ENCODE measurements at regions not wholly inside any gene's neighbourhood (a gene's known extent, or its start where the extent isn't known, plus 50 kb on each side); places are given as distances from the start of the nearest gene placed in this dataset.

DNA sequence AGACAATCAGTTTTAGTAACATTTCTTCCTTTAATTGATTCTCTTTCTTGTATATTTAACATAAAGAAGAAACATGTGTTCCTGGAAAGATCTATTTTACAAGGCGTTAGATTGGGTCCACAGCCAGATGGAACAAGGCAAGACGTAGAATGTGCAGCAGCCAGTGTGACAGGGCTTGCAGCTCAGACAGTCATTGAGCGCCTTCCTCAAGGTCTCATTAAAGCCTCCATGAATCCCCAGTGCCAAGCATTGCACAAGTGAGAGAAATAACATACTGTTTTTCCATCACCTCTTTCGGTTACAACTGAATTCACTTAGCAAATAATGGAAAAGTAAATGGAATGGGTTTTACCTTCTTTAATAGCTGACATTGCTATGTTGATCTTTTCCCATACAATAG lies 292.5 kb downstream of the USP46 start:
- H3K27ac ChIP-seq (ENCODE audit: low read depth, low read length, poor library complexity, severe bottlenecking): no peak overlapping the region
- CTCF ChIA-PET (ENCODE audit: unreplicated experiment): no interaction called here
- no peak for DNase-seq (ENCODE audit: low spot score)
- no peaks in the 10 kb centered on the region for H3K9me3 ChIP-seq (ENCODE audit: low read length)
- H3K4me3 ChIP-seq (ENCODE audit: low read depth, low read length, poor library complexity, severe bottlenecking): no peak overlapping the region
- no peak overlapping the region for H3K4me2 ChIP-seq (ENCODE audit: low read length)
- no peaks in the 10 kb centered on the region; the same call in 1 of the 2 replicates for H3K9me2 ChIP-seq (ENCODE audit: insufficient read depth, low read length)
- BruUV-seq (replicated peaks): no TSS peak
- H2AFZ ChIP-seq (ENCODE audit: low read length): no peak overlapping the region
- TF ChIP-seq EZH2phosphoT487 (IDR thresholded peaks at IDR 0.05; ENCODE audit: borderline replicate concordance, low read depth, low read length): no peak
- H4K20me1 ChIP-seq (ENCODE audit: insufficient read depth, low read length): no peaks in the 10 kb centered on the region
- POLR2A ChIA-PET: no interaction called here
- H3K4me1 ChIP-seq (ENCODE audit: insufficient read depth, low read length, poor library complexity, severe bottlenecking): no peaks in the 10 kb centered on the region
- intact Hi-C loops (cut with micrococcal nuclease; ENCODE audit: unreplicated experiment): no loop called here
- H3K36me3 ChIP-seq (ENCODE audit: insufficient read depth, low read length): no peaks in the 10 kb centered on the region
- H3K79me2 ChIP-seq (ENCODE audit: insufficient read depth, low read depth, low read length): no peaks in the 10 kb centered on the region

DNA sequence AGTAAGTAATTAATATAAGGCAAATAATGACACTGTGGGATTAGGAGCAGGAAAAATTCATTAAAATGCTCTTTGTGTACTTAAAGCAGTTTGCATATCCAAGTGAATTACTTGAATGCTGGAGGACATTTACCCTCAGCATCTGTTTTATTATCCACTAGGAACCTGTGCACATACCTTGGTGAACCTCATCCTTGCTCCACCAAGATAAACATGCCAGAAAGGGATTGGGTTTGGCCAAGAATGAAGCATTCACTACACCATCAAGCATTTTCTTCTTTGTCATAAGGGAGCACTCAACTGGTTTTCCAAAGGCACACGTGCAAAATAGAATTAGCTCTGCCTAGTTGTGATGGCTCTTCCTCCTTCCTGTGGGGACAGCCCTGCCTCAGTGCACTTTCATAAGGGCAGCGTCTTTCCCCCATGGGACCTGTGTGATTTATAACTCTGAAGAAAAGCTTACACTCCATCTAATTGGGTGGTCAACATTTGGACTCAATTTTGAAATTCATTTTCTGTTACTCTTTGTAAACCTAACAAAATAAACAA lies 291.7 kb downstream of the USP46 start:
- Histone ChIP-seq H3K79me2 (ENCODE audit: insufficient read depth, low read depth, low read length) (no peaks in the 10 kb centered on the region), H3K27ac (ENCODE audit: low read depth, low read length, poor library complexity, severe bottlenecking) (no peak overlapping the region), H3K9me2 (ENCODE audit: insufficient read depth, low read length) (no peaks in the 10 kb centered on the region; the same call in 1 of the 2 replicates), H2AFZ (ENCODE audit: low read length) (no peak overlapping the region), H3K36me3 (ENCODE audit: insufficient read depth, low read length) (no peaks in the 10 kb centered on the region), H4K20me1 (ENCODE audit: insufficient read depth, low read length) (no peaks in the 10 kb centered on the region), H3K4me3 (ENCODE audit: low read depth, low read length, poor library complexity, severe bottlenecking) (no peak overlapping the region), H3K4me1 (ENCODE audit: insufficient read depth, low read length, poor library complexity, severe bottlenecking) (no peaks in the 10 kb centered on the region), H3K9me3 (ENCODE audit: low read length) (no peaks in the 10 kb centered on the region), H3K4me2 (ENCODE audit: low read length) (no peak overlapping the region)
- ChIA-PET POLR2A (no interaction called here), CTCF (ENCODE audit: unreplicated experiment) (no interaction called here)
- no TSS peak for BruUV-seq (replicated peaks)
- no peak for DNase-seq (ENCODE audit: low spot score)
- intact Hi-C loops (cut with micrococcal nuclease; ENCODE audit: unreplicated experiment): no loop called here
- TF ChIP-seq, protein P1, sequence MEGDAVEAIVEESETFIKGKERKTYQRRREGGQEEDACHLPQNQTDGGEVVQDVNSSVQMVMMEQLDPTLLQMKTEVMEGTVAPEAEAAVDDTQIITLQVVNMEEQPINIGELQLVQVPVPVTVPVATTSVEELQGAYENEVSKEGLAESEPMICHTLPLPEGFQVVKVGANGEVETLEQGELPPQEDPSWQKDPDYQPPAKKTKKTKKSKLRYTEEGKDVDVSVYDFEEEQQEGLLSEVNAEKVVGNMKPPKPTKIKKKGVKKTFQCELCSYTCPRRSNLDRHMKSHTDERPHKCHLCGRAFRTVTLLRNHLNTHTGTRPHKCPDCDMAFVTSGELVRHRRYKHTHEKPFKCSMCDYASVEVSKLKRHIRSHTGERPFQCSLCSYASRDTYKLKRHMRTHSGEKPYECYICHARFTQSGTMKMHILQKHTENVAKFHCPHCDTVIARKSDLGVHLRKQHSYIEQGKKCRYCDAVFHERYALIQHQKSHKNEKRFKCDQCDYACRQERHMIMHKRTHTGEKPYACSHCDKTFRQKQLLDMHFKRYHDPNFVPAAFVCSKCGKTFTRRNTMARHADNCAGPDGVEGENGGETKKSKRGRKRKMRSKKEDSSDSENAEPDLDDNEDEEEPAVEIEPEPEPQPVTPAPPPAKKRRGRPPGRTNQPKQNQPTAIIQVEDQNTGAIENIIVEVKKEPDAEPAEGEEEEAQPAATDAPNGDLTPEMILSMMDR (conservative IDR thresholded peaks at IDR 0.05; ENCODE audit: low read length): no peak
- no peak for TF ChIP-seq EZH2phosphoT487 (IDR thresholded peaks at IDR 0.05; ENCODE audit: borderline replicate concordance, low read depth, low read length)

DNA sequence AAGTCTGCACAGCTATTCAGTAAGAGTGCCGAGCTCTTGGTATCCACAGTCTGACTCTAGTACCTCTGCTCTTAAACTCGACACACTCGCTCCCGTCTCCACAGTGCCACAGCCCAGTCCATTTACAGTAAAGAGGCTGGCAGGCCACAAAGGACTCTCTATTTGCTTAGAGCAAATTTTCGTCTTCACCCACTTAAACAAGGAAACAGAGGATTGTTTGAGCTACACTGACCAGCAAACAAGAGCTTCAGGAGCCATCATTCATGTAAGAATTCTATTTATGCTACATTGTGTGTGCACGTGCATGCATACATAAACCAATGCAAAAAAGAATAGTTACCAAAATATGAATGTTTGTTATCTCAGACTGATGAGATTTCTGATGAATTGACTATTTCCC lies 290.2 kb downstream of the USP46 start:
- H3K9me3 ChIP-seq (ENCODE audit: low read length): no peaks in the 10 kb centered on the region
- no peak overlapping the region for H3K27ac ChIP-seq (ENCODE audit: low read depth, low read length, poor library complexity, severe bottlenecking)
- ChIA-PET POLR2A (interaction anchor here (0.6 kb wide), 1 partner anchor 1353 kb away, joined by 3 read pairs; no protein-coding TSS in a partner anchor), CTCF (ENCODE audit: unreplicated experiment) (interaction anchor here (0.5 kb wide), 1 partner anchor 1819 kb away, joined by 3 read pairs; no protein-coding TSS in a partner anchor)
- no peaks in the 10 kb centered on the region for H4K20me1 ChIP-seq (ENCODE audit: insufficient read depth, low read length)
- H3K4me2 ChIP-seq (ENCODE audit: low read length): no peak overlapping the region
- intact Hi-C loops (cut with micrococcal nuclease; ENCODE audit: unreplicated experiment): no loop called here
- DNase-seq (ENCODE audit: low spot score): no peak
- TF ChIP-seq, protein P1 (conservative IDR thresholded peaks at IDR 0.05; ENCODE audit: low read length): no peak
- TF ChIP-seq EZH2phosphoT487 (IDR thresholded peaks at IDR 0.05; ENCODE audit: borderline replicate concordance, low read depth, low read length): no peak
- no peak overlapping the region for H3K4me3 ChIP-seq (ENCODE audit: low read depth, low read length, poor library complexity, severe bottlenecking)
- H3K4me1 ChIP-seq (ENCODE audit: insufficient read depth, low read length, poor library complexity, severe bottlenecking): no peaks in the 10 kb centered on the region
- H3K9me2 ChIP-seq (ENCODE audit: insufficient read depth, low read length): no peaks in the 10 kb centered on the region
- no peaks in the 10 kb centered on the region for H3K79me2 ChIP-seq (ENCODE audit: insufficient read depth, low read depth, low read length)
- H2AFZ ChIP-seq (ENCODE audit: low read length): no peak overlapping the region
- no peaks in the 10 kb centered on the region for H3K36me3 ChIP-seq (ENCODE audit: insufficient read depth, low read length)
- BruUV-seq (replicated peaks): no TSS peak
